ENCODE measurements at regions not wholly inside any gene's neighbourhood (a gene's known extent, or its start where the extent isn't known, plus 50 kb on each side); places are given as distances from the start of the nearest gene placed in this dataset.
"Not testable (repeated sequence)": the region's sequence is repeated elsewhere in the genome, so short reads cannot be mapped to it uniquely, and the experiment has no call there.

DNA sequence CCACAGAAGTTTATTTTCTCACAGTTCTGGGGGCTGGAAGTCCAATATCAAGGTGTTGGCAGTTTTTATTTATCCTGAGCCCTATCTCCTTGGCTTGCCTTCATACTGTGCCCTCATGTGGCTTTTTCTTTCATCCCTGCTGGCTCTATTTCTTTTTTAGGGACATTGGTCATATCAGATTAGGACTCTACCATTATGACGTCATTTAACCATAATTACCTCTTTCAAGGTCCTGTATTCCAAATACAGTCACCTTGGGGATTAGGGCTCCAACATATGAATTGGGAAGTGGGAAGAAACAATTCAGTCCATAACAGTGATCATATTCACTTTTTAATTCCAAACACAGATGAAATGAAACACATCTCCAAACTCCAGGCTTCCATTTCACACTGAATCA lies 286.0 kb downstream of the SUCLG1 start:
- DNase-seq (ENCODE audit: low spot score): no peak
- no peaks in the 10 kb centered on the region for H4K20me1 ChIP-seq (ENCODE audit: insufficient read depth, poor library complexity, severe bottlenecking)

GRCh38 chr2:84170979-84171378 lies 288.1 kb downstream of the SUCLG1 start:
- no peaks in the 10 kb centered on the region for H3K4me1 ChIP-seq (ENCODE audit: insufficient read depth)
- 86% methylated on average over 1 of the region's 1 CpG for WGBS (ENCODE audit: low lambda C conversion rate, missing lambda C conversion rate)
- no peak for DNase-seq (ENCODE audit: low spot score)

More for the DNA sequence above, 286.0 kb downstream of the SUCLG1 start:
- Histone ChIP-seq H3K4me1 (ENCODE audit: insufficient read depth) (no peaks in the 10 kb centered on the region), H2AFZ (no peak overlapping the region), H3K4me3 (no peak overlapping the region), H3K9me3 (ENCODE audit: low read depth) (no peaks in the 10 kb centered on the region), H3K27me3 (no peaks in the 10 kb centered on the region), H3K36me3 (replicated peaks; ENCODE audit: insufficient read depth, low read depth) (no peaks in the 10 kb centered on the region), H3K4me2 (no peak overlapping the region), H3K79me2 (no peaks in the 10 kb centered on the region), H3K27ac (no peak overlapping the region), H3K9me2 (replicated peaks; ENCODE audit: insufficient read depth) (no peaks in the 10 kb centered on the region)
- WGBS (ENCODE audit: low lambda C conversion rate, missing lambda C conversion rate): 53% methylated on average over 1 of the region's 1 CpG
- no peak for TF ChIP-seq EZH2 (IDR thresholded peaks at IDR 0.05; ENCODE audit: borderline replicate concordance)
- no peak for TF ChIP-seq CTCF (IDR thresholded peaks at IDR 0.05; ENCODE audit: poor library complexity)
- TF ChIP-seq EZH2phosphoT487 (IDR thresholded peaks at IDR 0.05; ENCODE audit: low read depth, severe bottlenecking, unreplicated experiment): no peak

DNA sequence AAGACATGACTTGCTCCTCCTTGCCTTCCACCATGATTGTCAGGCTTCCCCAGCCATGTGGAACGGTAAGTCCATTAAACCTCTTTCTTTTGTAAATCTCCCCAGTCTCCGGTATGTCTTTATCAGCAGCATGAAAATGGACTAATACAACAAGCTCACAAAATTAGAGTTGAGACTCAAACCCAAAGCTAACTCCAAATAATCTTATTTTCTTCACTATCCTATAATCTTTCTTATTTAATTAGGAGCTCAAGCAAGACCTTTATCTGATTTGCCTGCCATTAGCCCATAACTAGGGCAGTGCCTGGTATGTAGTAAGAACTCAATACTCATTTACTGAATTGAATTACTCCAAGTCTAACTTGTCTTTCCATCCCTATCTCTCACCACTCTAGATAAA lies 289.2 kb downstream of the SUCLG1 start:
- 88% methylated on average over 2 of the region's 2 CpGs for WGBS (ENCODE audit: low lambda C conversion rate, missing lambda C conversion rate)
- no peaks in the 10 kb centered on the region for H3K79me2 ChIP-seq
- H3K4me3 ChIP-seq: no peak overlapping the region
- no peaks in the 10 kb centered on the region for H3K27me3 ChIP-seq
- TF ChIP-seq EZH2phosphoT487 (IDR thresholded peaks at IDR 0.05; ENCODE audit: low read depth, severe bottlenecking, unreplicated experiment): no peak
- TF ChIP-seq CTCF (IDR thresholded peaks at IDR 0.05; ENCODE audit: poor library complexity): no peak
- TF ChIP-seq EZH2 (IDR thresholded peaks at IDR 0.05; ENCODE audit: borderline replicate concordance): no peak
- no peaks in the 10 kb centered on the region for H3K9me3 ChIP-seq (ENCODE audit: low read depth)
- H3K36me3 ChIP-seq (replicated peaks; ENCODE audit: insufficient read depth, low read depth): no peaks in the 10 kb centered on the region
- DNase-seq (ENCODE audit: low spot score): no peak
- no peaks in the 10 kb centered on the region for H3K4me1 ChIP-seq (ENCODE audit: insufficient read depth)
- no peak overlapping the region for H2AFZ ChIP-seq
- no peaks in the 10 kb centered on the region for H3K9me2 ChIP-seq (replicated peaks; ENCODE audit: insufficient read depth)
- no peak overlapping the region for H3K4me2 ChIP-seq
- no peaks in the 10 kb centered on the region for H4K20me1 ChIP-seq (ENCODE audit: insufficient read depth, poor library complexity, severe bottlenecking)
- H3K27ac ChIP-seq: no peak overlapping the region

More at GRCh38 chr2:84170979-84171378, 288.1 kb downstream of the SUCLG1 start:
- Histone ChIP-seq H4K20me1 (ENCODE audit: insufficient read depth, poor library complexity, severe bottlenecking) (no peaks in the 10 kb centered on the region), H3K27ac (no peak overlapping the region), H3K4me3 (no peak overlapping the region), H3K36me3 (replicated peaks; ENCODE audit: insufficient read depth, low read depth) (no peaks in the 10 kb centered on the region), H3K4me2 (no peak overlapping the region), H3K79me2 (no peaks in the 10 kb centered on the region), H3K9me3 (ENCODE audit: low read depth) (no peaks in the 10 kb centered on the region), H3K27me3 (no peaks in the 10 kb centered on the region), H2AFZ (no peak overlapping the region), H3K9me2 (replicated peaks; ENCODE audit: insufficient read depth) (no peaks in the 10 kb centered on the region)
- no peak for TF ChIP-seq EZH2 (IDR thresholded peaks at IDR 0.05; ENCODE audit: borderline replicate concordance)
- TF ChIP-seq CTCF (IDR thresholded peaks at IDR 0.05; ENCODE audit: poor library complexity): no peak
- TF ChIP-seq EZH2phosphoT487 (IDR thresholded peaks at IDR 0.05; ENCODE audit: low read depth, severe bottlenecking, unreplicated experiment): no peak

- H3K9me3 ChIP-seq (ENCODE audit: low read depth); H4K20me1 ChIP-seq (ENCODE audit: insufficient read depth, poor library complexity, severe bottlenecking); H3K27ac ChIP-seq; H3K4me1 ChIP-seq (ENCODE audit: insufficient read depth); DNase-seq (ENCODE audit: low spot score); H3K4me3 ChIP-seq; H3K4me2 ChIP-seq; H2AFZ ChIP-seq; H3K36me3 ChIP-seq (replicated peaks; ENCODE audit: insufficient read depth, low read depth); H3K79me2 ChIP-seq; H3K9me2 ChIP-seq (replicated peaks; ENCODE audit: insufficient read depth); H3K27me3 ChIP-seq: not testable (repeated sequence)
- WGBS (ENCODE audit: low lambda C conversion rate, missing lambda C conversion rate): 85% methylated on average over 1 of the region's 1 CpG
Observed at GRCh38 chr2:84168552-84168951, 290.5 kb downstream of the SUCLG1 start.
